Gastrocnemius medialis (tissue), 4 donors: ENCODE measurements at regions not wholly inside any gene's neighbourhood (a gene's known extent, or its start where the extent isn't known, plus 50 kb on each side); places are given as distances from the start of the nearest gene placed in this dataset.

Source experiments
- ATAC-seq, 2 donors: fragments of 150-250 bp; one replicate each; pipeline ENCODE4 v1.9.1; 2016
- DNase-seq, 2 donors: peaks; one replicate each; pipeline ENCODE4 v3.0.0-alpha.2; 2019
- H3K27ac ChIP-seq, 4 donors: fragments of 200-600 bp; sonication (generic); 1 replicate in 1 of 4; 2 replicates in 3 of 4; pipeline ENCODE4 v1.5.1; 2016 to 2018; ENCODE audit warnings: mild to moderate bottlenecking in 2 of 4, moderate library complexity in 1 of 4
- H3K27me3 ChIP-seq, 3 donors: fragments of 200-600 bp; sonication (generic) in 2 of 3; 1 replicate in 1 of 3; 2 replicates in 2 of 3; pipeline versions ENCODE4 v1.5.1 to v1.6.0; 2016 to 2019; ENCODE audit warnings: mild to moderate bottlenecking in 1 of 3, moderate library complexity in 1 of 3
- H3K36me3 ChIP-seq, 2 donors: fragments of 200-600 bp; sonication (generic) in 1 of 2; one replicate each; pipeline ENCODE4 v1.5.1; 2017 to 2018
- H3K4me1 ChIP-seq, 2 donors: fragments of 200-600 bp; sonication (generic) in 1 of 2; one replicate each; pipeline ENCODE4 v1.5.1; 2016 to 2017; ENCODE audit warnings: mild to moderate bottlenecking in 2 of 2
- H3K4me3 ChIP-seq, 4 donors: fragments of 200-600 bp; sonication (generic) in 3 of 4; 1 replicate in 1 of 4; 2 replicates in 3 of 4; pipeline ENCODE4 v1.5.1; 2016 to 2019; ENCODE audit warnings: mild to moderate bottlenecking in 2 of 4
- H3K9me3 ChIP-seq, 3 donors: fragments of 200-600 bp; sonication (generic) in 2 of 3; 1 replicate in 1 of 3; 2 replicates in 2 of 3; pipeline ENCODE4 v1.5.1; 2016 to 2019
- POLR2A ChIP-seq, 2 donors: fragments of 450-650 bp; IDR thresholded peaks; one replicate each; pipeline ENCODE4 v1.6.1; 2017; ENCODE audit warnings: antibody characterized with exemption in 2 of 2, mild to moderate bottlenecking in 2 of 2, moderate library complexity in 2 of 2
- in situ Hi-C, 4 donors: fragments of 200-750 bp; cut with MboI; loops; one replicate each; pipeline versions ENCODE4 v1.15.0 to v1.8.0; 2017; ENCODE audit warnings: low sequenced_read_pairs in 4 of 4
- intact Hi-C: fragments of 100-400 bp; cut with DNase I; formaldehyde crosslinking; loops from one replicate; pipeline ENCODE4 v1.15.1; 2023; ENCODE audit warnings: low total_unique reads
- TF ChIP-seq, protein P1 (sequence below), 5 experiments: fragments of 450-650 bp in 3 of 5; fragments of 200-600 bp in 2 of 5; sonication (generic) in 2 of 5; IDR thresholded peaks in 4 of 5; conservative IDR thresholded peaks in 1 of 5; 1 replicate in 4 of 5; 2 replicates in 1 of 5; pipeline ENCODE4 v1.5.1; 2016 to 2019; ENCODE audit warnings: antibody characterized with exemption in 5 of 5, mild to moderate bottlenecking in 3 of 5, moderate library complexity in 3 of 5

DNA sequence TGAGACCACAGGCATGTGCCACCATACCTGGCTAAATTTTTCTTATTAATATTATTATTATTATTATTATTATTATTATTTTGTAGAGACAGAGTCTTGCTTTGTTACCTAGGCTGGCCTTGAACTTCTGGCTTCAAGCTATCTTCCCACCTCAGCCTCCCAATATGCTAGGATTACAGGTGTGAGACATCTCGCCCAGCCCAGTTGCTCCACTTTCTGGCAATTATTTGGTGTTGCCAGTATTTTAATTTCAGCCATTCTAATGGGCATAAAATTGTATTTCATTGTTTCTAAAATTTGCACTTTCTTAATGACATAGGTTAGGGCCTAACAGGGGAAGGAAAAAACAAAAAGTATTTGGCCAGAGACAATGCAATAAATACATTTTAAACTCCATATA, 1217.6 kb upstream of the ALCAM start:
- Histone ChIP-seq H3K4me3 (no peak overlapping the region), H3K27ac (no peak overlapping the region), H3K4me1 (no peaks in the 10 kb centered on the region), H3K27me3 (no peaks in the 10 kb centered on the region), H3K9me3 (no peaks in the 10 kb centered on the region), H3K36me3 (no peaks in the 10 kb centered on the region)
- in situ Hi-C loops = no loop called here
- DNase-seq (no peak), ATAC-seq (no peak)
- TF ChIP-seq POLR2A (IDR thresholded peaks at IDR 0.05) = no peak
- TF ChIP-seq, protein P1, sequence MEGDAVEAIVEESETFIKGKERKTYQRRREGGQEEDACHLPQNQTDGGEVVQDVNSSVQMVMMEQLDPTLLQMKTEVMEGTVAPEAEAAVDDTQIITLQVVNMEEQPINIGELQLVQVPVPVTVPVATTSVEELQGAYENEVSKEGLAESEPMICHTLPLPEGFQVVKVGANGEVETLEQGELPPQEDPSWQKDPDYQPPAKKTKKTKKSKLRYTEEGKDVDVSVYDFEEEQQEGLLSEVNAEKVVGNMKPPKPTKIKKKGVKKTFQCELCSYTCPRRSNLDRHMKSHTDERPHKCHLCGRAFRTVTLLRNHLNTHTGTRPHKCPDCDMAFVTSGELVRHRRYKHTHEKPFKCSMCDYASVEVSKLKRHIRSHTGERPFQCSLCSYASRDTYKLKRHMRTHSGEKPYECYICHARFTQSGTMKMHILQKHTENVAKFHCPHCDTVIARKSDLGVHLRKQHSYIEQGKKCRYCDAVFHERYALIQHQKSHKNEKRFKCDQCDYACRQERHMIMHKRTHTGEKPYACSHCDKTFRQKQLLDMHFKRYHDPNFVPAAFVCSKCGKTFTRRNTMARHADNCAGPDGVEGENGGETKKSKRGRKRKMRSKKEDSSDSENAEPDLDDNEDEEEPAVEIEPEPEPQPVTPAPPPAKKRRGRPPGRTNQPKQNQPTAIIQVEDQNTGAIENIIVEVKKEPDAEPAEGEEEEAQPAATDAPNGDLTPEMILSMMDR (IDR thresholded peaks at IDR 0.05 in 4 of 5, conservative IDR thresholded peaks at IDR 0.05 in 1 of 5) = no peak
- intact Hi-C loops = no loop called here

DNA sequence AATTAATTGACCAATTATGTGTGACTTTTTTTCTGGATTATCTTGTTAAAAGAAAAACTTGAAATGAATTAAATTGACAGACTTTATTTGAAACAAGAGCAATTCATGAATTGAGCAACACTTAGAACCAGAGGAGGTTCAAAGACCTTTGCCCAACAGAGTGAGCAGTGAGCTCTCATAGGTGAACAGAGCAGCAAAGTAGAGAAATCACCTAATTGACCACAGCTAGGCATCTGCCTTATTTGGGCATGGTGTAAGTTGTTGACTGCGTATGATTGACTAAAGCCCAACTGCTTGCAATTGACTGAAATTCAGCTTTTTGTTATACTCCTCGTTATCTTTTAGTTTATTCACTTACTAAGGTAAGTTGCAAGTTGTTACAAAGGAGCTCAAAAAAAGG, 1216.0 kb upstream of the ALCAM start:
- Histone ChIP-seq H3K4me1 (no peaks in the 10 kb centered on the region), H3K4me3 (no peak overlapping the region), H3K27me3 (no peaks in the 10 kb centered on the region), H3K27ac (no peak overlapping the region), H3K36me3 (no peaks in the 10 kb centered on the region), H3K9me3 (no peaks in the 10 kb centered on the region)
- TF ChIP-seq, protein P1 (IDR thresholded peaks at IDR 0.05 in 4 of 5, conservative IDR thresholded peaks at IDR 0.05 in 1 of 5) = no peak
- no peak for DNase-seq
- intact Hi-C loops = no loop called here
- no peak for ATAC-seq
- in situ Hi-C loops = no loop called here

DNA sequence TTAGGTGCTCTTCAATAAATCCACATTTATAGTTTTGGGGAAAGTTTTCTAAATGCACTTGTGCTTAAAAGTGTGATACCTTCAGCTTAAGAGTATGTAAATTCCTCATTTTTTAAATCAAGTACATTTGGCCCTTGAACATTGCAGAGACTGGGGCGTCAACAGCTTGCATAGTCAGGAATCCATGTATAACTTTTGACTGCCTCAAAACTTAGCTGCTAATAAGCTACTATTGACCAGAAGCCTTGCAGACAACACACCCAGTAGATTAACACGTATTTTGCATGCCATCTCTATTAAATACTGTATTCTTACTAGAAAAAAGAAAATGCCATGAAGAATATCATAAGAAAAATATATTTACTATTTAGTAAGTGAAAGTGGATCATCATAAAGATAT, 1211.8 kb upstream of the ALCAM start:
- Histone ChIP-seq H3K27me3 (no peaks in the 10 kb centered on the region), H3K36me3 (no peaks in the 10 kb centered on the region), H3K4me1 (no peaks in the 10 kb centered on the region), H3K27ac (no peak overlapping the region), H3K9me3 (no peaks in the 10 kb centered on the region), H3K4me3 (no peak overlapping the region)
- in situ Hi-C loops = no loop called here
- ATAC-seq (no peak), DNase-seq (no peak)
- intact Hi-C loops = no loop called here
- TF ChIP-seq POLR2A (IDR thresholded peaks at IDR 0.05) = no peak
- TF ChIP-seq, protein P1 (IDR thresholded peaks at IDR 0.05 in 4 of 5, conservative IDR thresholded peaks at IDR 0.05 in 1 of 5) = no peak

DNA sequence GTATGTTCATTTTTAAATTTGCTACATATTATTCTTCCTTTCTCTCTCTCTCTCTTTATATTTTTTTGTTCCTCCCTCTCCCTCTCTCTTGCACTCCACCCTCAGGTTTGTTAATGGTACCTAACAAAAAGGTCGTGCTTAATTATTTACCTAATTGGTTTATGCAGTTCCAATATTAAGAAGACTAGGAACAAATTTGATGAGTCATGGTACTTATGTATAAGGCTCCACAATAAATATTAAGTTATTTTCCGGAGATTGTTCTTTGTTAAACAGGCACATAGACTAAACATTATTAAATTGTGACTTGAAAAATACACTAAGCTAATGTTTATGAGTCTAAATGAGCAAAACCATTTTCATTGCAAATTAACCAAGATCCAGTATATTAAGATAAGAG, 1200.8 kb upstream of the ALCAM start:
- in situ Hi-C loops (no loop called here), intact Hi-C loops (no loop called here)

DNA sequence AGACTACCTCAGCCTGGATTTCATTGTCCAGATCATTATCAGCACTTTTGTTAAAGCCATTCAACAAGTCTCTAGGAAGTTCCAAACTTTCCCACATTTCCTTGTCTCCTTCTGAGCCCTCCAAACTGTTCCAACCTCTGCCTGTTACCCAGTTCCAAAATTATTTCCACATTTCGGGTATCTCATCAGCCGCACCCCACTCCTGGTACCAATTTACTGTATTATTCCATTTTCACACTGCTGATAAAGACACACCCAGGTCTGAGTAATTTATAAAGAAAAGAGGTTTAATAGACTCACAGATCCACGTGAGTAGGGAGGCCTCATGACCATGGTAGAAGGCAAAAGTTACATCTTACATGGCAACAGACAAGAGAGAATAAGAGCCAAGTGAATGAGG, 1198.3 kb upstream of the ALCAM start:
- no peak for DNase-seq

More for the DNA sequence above, 1200.8 kb upstream of the ALCAM start:
- Histone ChIP-seq H3K36me3 (no peaks in the 10 kb centered on the region), H3K27me3 (no peaks in the 10 kb centered on the region), H3K27ac (no peak overlapping the region), H3K4me1 (no peaks in the 10 kb centered on the region), H3K4me3 (no peak overlapping the region), H3K9me3 (no peaks in the 10 kb centered on the region)
- DNase-seq (no peak), ATAC-seq (no peak)
- TF ChIP-seq, protein P1 (IDR thresholded peaks at IDR 0.05 in 4 of 5, conservative IDR thresholded peaks at IDR 0.05 in 1 of 5) = no peak
- no peak for TF ChIP-seq POLR2A (IDR thresholded peaks at IDR 0.05)

More for the DNA sequence above, 1198.3 kb upstream of the ALCAM start:
- in situ Hi-C loops (no loop called here), intact Hi-C loops (no loop called here)
- no peak overlapping the region for H3K27ac ChIP-seq
- H3K4me1 ChIP-seq = no peaks in the 10 kb centered on the region
- no peaks in the 10 kb centered on the region for H3K9me3 ChIP-seq
- no peaks in the 10 kb centered on the region for H3K27me3 ChIP-seq
- no peaks in the 10 kb centered on the region for H3K36me3 ChIP-seq
- ATAC-seq = no peak
- H3K4me3 ChIP-seq = no peak overlapping the region
- TF ChIP-seq, protein P1 (IDR thresholded peaks at IDR 0.05 in 4 of 5, conservative IDR thresholded peaks at IDR 0.05 in 1 of 5) = no peak
- TF ChIP-seq POLR2A (IDR thresholded peaks at IDR 0.05) = no peak
